HT-29 (cell line): ENCODE measurements at regions not wholly inside any gene's neighbourhood (a gene's known extent, or its start where the extent isn't known, plus 50 kb on each side); places are given as distances from the start of the nearest gene placed in this dataset.

Source experiments
- DNase-seq: peaks from one replicate; pipeline ENCODE4 v3.0.0-alpha.2; 2015; ENCODE audit warnings: low spot score

DNA sequence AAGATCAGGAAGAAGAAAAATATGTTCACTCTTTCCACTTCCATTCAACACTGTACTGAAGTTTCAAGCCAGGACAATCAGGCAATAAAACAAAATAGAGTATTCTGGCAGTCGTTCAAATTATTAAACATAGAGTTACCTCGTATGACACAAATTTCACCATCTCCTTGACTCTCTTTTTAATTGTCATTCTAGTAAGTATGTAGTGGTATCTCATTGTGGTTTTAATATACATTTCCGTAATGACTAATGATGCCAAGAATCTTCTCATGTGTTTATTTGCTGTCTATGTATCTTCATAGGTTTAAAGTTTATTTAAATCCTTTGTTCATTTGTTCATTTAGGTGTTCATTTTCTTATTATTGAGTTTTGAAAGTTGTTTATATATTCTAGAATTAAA, 352.2 kb downstream of the IDS start:
- no peak for DNase-seq

DNA sequence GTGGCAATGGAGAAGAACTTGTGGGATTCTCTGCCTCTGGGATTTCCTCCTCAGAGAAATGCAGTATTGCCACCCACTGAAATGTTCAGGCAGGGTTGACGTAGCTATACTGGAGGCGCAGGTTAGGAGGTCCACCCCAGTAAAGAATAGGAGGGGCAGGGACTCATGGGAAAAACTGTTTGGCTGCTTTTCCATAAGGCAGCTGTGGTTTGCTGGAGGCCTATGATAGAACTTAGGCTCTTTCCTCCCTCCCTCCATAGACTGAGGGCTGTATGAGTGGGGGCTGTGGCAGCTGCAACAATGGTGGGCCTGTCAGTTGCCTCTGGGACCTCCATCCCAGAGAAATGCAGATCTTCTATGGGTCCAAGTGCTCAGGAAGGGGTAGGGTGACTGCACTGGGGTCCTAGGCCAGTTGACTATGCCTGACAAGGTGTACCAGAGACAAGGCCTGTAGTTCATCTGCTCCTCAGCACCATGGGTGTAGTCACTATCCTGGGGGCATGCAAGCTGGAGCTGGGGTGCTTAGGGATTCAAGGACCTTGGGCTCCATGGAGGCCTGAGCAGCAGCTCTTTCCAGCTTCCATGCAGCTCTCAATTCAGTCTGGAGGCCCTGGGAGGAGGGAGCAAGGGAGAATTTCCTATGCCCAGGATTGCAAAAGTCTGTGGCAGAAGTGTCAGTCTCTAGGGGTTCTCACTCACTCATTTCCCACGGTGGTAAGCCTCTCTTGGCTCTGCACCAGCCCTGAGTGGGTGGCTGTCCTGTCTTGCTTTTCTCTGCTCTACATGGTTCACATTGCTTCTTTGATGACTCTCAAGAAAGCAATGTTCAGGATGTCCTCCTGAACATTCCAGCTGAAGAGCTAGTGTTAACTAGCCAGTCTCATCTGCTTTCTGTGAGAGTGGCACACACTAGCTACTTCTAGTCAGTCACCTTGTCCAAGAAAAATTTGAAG, 353.0 kb downstream of the IDS start:
- no peak for DNase-seq

DNA sequence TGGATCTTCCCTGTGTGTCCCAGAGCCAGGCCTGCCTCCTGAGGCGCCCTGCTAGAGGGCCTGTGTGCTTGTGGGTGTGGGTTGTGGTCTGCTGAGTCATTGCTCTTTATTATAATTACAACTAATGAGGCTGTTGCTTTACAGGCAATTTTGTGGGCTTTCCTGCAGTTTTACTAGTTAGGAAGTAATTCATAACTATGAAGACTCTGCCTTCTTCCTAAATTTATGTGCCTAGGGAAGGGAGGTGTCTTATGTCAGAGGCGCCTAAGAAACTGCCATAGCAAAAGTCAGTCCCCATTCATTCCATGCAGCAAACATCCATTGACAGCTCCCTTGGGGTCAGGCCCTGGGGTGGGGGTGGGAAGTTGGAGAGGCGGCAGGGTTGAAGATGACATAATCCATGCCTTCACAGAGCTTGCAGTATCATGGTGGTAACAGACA, 359.2 kb downstream of the IDS start:
- no peak for DNase-seq

DNA sequence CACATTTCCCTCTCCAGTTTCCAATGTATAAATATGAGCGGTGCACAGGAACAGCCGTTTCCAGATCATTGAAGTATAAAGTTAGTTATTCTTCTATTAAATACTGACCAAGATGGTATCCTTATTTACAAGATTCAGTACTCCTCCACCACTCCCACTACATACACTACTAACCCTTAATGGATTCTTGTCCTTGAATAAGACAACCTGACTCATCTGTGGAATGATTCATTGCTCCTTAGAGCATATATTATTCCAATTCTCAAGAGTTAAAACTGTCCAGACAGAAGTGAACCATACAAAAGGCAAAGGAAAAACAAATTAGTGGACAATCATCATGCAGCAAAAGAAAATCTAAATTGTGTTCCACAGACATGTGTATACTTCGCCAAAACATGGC, 373.3 kb downstream of the IDS start:
- no peak for DNase-seq

DNA sequence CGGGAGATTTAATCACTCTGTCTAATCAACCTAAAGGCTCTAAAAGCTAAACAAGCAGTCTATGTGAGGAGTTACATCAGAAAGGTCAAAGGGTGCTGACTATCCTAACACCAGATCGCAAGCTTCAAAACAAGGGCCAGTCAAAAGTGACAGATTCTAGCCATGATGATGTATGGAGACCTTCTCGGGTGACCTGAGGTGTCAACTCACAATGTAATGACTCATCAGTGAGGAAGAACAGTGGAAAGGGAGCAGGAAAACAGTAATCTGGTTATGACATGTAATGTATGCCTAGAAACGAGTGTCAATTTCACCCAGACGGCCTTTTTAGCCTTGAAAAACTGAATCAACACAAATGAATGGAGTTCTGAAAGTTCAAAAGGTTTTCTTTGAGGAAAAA, 375.3 kb downstream of the IDS start:
- DNase-seq = no peak

DNA sequence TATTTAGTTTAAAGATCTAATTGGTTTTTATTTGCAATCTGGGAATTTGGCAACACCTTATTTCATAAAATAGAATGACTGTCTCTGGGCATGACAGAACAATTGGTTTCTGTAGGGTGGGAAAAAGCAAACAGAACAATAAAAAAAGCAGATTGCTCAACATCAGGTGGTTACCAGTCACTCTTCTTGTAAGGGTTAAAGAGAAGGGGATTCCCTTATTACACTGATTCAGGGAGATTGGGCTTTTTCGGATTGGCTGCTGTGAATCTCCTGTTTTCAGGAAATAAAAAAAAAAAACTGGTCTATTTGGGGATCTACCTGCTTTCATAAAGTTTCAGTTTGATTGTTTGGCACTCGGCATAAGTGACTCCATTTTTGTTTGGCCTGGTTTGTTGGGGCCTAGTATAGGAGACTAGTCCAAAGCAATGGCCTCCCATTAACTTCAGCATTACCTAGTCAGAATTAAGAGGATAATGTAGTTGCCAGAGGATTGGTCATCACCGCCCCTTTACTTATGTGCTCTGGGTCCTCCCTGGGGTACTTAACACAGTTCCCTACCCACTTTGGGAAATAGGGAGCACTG, 380.5 kb downstream of the IDS start:
- DNase-seq = no peak

DNA sequence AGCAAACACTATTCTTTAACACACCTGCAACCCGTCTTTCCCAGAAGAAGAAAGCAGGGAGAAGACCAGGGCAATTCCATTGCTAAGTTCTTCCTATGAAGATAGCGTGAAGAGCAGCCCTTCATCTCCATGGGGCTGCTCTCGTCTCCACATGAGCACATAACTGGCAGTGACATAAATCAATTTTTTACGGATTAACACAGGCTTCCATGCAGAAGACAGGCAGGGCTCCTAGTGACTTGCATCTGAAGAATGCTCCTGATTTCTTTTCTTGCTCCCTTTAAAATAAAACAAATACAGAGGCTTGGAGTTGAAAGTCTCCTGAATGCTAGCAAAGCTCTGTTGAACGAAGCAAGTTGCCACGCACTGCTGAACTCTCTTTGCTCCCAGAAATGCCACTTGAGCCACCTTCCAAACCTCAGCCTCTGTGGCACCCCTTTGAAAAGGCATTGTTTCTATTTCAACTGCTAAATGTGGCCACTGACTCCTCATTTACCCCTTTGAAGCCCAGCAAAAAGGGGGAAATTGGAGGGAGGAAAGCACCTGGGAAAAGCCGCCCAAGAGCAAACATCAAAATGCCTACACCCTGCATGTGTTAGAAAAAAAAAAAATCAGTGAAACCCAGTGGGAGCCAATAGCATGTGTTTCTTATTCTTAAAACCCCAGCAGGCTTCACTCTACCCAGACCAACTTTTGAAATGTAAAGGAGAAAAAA, 383.7 kb downstream of the IDS start:
- DNase-seq = no peak

DNA sequence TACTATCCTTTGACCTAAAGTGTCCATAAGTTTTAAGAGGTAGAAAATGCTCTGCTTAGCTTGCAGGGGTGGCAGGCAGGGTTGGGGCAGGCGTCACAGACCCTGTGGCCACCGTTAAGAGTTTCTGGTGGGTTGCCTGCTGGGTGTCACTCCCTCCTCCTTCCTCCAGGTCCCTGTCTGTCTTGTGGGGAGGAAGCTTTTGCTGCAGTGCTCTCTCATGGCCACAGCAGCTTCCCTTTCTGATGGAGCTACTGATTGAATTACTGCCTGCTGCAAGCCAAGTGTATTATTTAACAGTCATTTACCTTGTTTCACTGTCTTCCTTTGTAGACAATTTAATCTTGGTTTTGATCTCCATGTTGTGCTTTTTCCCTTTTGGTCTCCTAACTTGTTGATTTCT, 384.6 kb downstream of the IDS start:
- DNase-seq = no peak

DNA sequence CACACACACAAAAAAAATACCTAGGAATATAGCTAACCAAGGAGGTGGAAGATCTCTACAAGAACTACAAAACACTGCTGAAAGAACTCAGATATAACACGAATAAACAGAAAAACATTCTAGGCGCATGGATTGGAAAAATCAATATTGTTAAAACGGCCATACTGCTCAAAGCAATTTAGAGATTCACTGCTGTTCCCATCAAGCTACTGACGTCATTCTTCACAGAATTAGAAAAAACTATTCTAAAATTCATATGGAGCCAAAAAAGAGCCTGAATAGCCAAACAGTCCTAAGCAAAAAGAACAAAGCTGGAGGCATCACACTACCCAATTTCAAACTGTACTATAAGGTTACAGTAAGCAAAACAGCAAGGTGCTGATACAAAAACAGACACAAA, 390.2 kb downstream of the IDS start:
- DNase-seq = no peak

DNA sequence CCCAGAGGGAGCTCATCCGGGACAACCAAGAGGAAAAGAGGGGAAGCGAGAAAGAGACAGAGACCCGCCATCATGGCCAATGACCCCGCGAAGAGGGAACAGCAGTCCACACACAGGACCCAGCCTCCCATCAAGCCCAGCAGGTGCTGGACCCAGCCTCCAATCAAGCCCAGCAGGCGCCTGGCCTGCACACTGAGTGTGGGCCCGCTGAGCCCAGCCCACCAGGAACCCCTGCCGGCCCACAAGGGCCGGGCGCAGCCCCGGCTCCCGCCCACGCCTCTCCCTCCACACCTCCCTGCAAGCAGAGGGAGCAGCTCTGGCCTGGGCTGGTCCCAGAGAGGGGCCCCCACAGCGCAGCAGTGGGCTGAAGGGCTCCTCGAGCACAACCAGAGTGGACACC, 391.1 kb downstream of the IDS start:
- no peak for DNase-seq

DNA sequence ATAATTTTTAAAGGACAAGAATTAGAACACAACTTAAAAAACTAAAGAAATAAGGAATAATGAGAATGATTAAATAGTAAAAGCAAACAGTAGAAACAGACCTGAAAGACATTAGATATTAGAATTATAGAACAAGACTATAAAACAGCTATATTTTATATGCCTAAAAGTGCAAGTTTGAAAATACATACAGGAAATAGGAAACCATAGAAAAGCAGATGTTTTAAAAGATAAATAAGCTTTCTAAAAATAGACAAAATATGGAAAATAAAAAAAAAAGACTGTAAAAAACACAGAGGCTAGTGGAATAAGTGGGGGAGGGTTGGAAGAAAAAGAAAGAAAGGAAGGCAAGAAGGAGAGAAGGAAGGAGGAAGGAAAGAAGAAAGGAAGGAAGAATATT, 407.3 kb downstream of the IDS start:
- DNase-seq = no peak

DNA sequence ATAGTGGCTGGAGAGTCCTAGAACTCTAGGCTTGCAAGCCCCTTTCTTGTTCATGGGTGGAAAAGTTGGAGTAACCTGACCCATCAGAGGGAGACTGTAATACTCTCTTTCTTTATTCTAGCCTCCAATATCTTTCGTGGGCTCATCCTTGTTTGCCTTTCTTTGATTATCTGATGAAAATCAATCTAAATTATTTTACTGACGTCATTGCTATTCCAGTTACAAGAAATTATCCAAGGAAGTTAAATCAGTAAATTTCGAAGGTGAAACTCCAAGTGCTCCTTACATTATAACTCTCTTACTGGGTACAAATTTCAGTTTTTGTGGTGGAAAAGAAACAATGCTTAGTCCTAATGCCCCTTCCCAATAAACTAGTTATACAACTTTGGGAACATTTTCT, 412.9 kb downstream of the IDS start:
- no peak for DNase-seq

DNA sequence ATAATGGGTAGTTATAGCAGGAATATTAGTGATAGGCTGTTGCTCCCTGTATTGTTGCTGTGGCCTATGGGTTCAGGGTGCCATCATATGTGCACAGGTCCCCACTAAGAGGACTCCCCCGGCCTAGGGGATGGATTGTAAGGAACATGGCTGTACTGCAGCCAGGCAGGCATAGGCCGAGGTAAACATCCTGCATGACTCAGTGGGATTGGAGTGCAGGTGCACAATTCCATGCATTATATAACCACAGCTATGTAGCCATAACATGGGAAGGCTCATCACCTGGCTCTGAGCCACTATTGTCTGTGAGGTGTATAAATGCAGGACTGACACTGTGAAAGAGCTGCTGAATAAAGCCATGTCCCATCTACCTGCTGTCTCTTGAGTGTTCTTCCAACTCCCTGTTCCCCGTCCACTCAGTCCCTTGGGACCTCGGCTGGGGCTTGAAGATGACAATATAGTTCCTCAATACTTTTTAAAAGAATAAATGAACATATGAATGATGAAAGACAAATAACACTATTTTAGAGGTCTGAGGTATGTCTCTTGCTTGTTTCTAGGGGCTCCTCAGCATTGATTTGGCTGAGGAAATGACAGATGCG, 425.2 kb downstream of the IDS start:
- DNase-seq = no peak

DNA sequence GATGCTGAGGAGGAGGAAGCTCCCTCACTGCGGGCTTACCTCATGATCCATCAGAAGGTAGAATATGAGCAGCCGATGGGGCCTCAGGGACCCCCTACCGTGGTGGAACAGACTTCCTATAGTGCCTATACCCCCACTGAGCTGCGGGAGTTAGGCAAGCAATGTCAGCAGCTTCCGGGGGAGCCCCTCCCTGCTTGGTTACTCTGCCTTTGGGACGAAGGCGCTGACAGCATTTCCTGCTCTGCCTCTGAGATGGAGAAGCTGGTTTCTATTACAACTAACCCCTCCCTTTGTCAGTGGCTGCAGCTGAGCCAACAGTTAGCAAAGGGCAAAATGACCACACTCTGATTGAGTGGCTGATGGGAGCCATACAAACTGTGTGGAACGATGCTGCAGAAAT, 430.7 kb downstream of the IDS start:
- no peak for DNase-seq

DNA sequence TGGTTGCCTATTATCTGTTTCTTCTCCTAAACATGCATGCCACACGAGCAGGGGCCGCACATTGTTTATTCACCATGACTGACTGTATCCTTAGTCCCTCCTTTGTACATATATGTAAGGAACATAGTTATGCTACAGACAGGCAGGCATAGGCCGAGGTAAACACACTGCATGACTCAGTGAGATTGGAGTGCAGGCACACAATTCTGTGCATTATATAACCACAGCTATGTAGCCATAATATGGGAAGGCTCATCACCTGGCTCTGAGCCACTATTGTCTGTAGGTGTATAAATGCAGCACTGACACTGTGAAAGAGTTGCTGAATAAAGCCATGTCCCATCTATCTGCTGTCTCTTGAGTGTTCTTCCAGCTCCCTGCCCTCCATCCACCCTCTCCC, 431.6 kb downstream of the IDS start:
- DNase-seq = no peak

DNA sequence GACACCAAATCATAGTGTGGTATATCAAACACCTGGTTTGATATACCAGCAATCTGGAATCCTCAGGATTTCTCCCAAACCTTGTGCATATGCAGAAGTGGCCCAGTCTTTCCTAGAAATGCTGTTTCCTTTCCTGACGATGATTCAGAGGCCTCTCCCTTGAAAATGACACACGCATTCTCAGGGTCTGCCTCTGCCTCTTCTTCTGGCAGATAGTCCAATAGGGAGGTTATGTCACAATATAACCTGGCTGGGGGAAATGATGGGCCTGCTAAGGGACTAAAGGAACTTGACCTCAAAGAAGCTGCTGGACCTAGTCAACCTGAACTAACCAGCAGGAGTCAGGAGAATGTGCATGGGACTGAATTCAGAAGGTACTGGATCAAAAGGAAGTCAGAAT, 435.2 kb downstream of the IDS start:
- DNase-seq = no peak

DNA sequence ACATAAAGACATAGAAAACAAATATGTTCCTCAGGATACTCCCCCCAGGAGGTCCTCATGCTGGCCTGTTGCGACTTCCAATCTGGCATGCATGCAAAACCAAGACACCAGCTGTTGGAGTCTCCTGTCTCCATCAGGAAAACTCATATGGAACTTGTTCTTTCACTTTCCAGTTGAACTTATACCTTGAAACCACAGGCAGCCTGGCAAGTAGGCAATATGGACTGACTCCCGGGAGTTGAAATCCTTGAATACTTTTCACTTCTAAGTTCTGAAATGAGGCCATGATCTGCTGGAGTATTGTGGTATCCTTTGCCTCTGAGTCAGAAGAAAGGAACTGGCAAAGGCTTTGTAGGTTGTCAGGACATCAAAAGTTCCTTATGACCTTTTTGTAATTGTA, 444.2 kb downstream of the IDS start:
- DNase-seq = no peak
